SW 1271 (cell line): ENCODE measurements at regions not wholly inside any gene's neighbourhood (a gene's known extent, or its start where the extent isn't known, plus 50 kb on each side); places are given as distances from the start of the nearest gene placed in this dataset.
A peak's percentile ranks its signal among the peaks of the same experiment; 100 is the strongest.

Experiments
- DNase-seq, 2 experiments: peaks; one replicate each; lab custom pipeline; 2025; lab: John Stamatoyannopoulos, UW

GRCh38 chr10:43872644-43873043 lies 224.0 kb upstream of the ZNF32 start:
- no peak for DNase-seq

DNA sequence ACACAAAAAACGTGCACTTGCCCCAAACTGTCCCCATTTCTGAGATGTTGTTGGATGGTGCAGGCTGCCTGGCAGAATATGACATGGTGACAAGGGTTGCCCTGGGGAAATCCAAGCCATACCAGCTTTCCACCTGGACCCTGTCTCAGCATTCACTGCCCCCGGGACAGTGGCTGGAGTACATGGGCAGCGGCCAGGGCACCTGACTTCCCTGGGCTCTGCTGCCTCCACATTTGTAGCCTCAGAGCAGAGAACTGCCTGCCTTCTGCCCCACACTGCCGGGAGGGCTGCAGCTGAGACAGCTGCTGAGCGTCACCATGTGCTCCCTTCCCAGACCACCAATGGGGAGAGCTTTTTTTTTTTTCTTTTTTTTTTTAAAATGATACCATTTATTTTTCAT lies 222.9 kb upstream of the ZNF32 start:
- no peak for DNase-seq

DNA sequence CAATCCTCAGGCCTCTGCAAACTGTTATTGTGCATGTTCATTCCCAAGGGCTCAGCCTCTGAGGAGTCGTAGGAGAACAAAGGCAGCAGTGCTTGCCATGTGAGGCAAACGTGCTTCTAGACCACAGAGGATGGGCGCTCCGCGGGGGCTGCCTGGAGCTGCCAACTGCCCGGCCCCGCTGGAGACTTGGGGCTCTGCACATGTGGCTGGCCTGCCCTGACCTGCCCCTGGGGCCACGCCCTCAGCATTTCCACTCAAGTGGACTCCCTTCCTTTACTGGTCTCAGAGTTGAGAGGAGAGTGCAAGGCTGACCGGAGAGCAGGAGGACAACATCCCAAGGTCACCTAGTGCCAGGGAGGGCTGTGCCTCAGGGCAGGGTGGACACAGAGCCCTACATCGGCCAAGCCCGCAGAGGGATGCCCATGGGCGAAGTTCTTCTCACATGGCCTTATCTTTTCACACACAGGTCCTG lies 222.3 kb upstream of the ZNF32 start:
- DNase-seq: no peak

DNA sequence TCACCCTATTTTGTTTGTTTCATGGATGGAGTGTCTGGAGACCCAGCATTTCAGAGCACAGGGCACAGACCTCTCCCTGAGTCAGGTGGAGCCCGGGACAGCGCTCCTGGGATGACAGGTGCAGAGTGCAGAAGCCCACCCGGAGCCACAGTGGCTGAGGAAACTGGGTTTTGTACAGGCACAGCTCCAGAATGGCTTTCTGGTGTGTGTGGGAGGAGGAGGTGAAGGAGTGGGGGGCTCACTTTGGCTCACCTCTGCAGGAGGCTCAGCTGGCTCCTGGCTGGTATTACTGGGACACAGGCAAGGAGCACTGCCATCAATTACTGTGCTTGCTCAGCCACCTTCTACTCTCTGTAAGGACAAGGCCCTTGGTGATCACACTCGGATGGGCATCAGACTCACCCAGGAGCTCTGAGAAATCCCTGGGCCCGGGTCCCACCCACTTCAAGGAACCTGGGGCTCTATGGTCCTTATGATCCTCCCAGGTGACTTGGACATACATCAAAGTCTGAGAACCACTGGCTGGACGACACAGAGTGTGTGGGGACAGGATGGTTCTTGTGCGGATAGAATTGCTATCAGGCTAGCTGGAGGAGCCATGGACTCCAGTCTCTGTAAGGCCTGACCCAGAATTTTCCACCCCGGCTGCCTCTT lies 221.1 kb upstream of the ZNF32 start:
- DNase-seq: no peak

- DNase-seq: no peak
Observed at GRCh38 chr10:43868952-43869351, 220.3 kb upstream of the ZNF32 start.

DNA sequence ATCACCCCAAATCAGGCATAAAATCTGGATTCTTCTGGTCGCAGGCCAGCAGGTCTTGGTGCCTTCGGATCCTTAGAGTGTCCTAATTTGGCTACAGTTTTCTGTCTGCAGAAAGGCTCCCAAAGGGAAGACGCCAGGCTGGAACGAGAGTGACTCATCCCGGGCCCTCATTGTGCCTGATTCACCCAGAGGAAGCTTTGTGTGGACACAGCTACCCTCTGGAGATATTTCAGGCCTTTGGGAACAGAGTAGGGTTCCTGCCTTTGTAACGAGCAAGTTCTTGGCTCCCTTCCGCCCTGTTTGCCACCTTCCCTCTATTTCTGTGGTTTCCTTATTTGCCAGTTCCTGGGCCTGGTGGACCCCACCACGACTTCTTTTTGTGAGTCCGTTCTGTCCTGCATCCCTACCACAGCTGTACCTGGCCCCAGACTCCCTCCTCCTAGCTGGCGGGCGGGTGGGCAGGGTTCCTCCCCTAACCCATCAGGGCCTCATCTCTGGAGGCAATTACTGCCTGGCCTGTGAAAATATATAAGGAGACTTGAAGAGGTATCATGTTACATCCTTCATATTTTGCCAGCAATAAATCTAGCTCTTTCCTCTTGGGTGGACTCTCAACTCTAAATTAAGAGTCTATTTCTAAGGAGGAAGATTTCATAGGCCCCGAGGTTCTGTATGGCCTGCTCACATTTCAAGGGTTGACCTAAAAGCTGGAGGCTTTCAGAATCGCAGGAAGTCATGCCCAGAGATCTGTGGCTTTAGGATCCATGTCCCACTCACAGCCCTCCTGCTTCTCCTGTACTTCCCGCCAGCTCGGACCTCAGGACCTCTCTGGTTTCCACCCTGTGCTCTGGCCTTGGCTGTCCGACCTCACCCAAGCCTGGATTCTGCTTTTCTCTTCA lies 219.2 kb upstream of the ZNF32 start:
- no peak for DNase-seq

DNA sequence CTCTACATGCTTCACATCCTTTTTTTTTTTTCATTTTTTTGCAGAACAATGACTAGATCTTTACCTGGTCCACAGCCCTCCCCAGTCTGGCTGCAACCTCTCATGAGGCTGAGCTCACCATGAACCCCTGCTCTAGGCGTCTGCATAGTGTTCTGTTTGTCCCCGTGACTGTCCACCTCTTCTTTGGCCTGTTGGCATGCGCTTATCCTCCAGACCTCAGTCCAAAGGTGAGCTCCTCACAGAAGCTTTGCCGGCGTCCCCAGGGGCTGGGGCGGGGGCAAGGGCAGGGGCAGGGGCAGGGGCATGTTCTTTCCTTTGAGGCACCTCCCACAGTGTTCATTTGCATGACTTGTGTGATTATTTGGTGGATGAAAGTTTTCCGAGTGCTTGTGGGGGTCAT lies 218.4 kb upstream of the ZNF32 start:
- DNase-seq: no peak

GRCh38 chr10:43866712-43867111 lies 218.0 kb upstream of the ZNF32 start:
- DNase-seq: no peak

GRCh38 chr10:43865265-43866135 lies 216.8 kb upstream of the ZNF32 start:
- no peak for DNase-seq

DNA sequence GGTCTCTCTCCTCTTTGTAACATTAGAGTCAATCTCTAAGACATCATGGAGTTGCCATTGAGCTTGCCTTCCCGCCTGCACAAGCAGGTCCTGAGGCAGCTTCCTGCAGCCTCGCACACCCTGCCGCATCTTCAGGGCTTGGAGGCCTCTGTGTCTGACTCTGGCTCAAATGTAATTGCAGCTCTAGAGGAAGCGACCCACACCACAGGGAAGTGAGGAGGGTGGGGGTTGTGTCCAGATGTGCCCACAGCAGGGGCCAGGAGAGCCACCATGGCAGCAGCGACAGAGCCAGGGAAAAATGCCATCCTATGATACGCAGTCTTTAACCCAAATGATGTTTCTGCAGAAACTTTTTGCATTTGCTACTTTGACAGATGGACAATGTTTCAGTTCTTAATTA lies 216.0 kb upstream of the ZNF32 start:
- no peak for DNase-seq

DNA sequence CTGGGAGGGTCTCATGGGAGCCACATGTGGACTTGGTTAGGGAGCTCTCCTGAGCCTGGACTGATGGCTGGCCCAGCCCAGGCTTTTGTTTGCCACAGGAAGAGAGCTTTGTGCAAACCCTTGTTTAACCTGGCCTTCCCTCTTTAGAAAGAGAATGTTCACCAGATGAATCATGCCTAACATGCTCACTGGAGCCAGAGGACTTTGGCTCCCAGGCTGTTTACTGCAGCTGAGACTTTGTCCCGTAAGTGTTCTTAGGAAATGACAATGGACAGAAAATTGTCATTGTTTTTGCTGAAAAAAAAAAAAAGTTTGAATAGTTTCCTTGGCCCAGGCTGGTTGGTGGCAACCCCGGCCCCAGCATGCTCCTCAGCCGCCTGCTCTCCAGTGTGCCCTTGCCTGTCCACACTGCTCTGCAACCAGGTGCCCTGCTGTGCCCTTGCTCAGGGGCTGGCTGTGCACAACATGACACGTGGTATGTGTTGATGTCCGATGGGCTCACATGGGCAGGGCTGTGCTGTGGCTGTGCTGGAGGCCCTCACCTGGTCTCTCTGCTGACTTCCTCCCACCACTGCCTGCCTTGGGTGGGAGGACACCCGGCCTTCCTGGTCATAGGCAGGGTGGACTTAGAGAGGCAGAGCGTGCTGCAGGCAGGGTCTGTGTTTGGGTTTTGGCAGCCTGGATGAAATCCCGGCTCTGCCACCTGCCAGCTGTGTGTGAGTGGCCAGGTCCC lies 215.3 kb upstream of the ZNF32 start:
- DNase-seq: no peak

GRCh38 chr10:43863270-43863669 lies 214.6 kb upstream of the ZNF32 start:
- DNase-seq: no peak

- DNase-seq: no peak
Observed at GRCh38 chr10:43862756-43863155, 214.1 kb upstream of the ZNF32 start.

- no peak for DNase-seq
Observed at GRCh38 chr10:43861966-43862751, 213.5 kb upstream of the ZNF32 start.

GRCh38 chr10:43859016-43859525 lies 210.4 kb upstream of the ZNF32 start:
- no peak for DNase-seq

GRCh38 chr10:43857931-43858315 lies 209.2 kb upstream of the ZNF32 start:
- DNase-seq: no peak

DNA sequence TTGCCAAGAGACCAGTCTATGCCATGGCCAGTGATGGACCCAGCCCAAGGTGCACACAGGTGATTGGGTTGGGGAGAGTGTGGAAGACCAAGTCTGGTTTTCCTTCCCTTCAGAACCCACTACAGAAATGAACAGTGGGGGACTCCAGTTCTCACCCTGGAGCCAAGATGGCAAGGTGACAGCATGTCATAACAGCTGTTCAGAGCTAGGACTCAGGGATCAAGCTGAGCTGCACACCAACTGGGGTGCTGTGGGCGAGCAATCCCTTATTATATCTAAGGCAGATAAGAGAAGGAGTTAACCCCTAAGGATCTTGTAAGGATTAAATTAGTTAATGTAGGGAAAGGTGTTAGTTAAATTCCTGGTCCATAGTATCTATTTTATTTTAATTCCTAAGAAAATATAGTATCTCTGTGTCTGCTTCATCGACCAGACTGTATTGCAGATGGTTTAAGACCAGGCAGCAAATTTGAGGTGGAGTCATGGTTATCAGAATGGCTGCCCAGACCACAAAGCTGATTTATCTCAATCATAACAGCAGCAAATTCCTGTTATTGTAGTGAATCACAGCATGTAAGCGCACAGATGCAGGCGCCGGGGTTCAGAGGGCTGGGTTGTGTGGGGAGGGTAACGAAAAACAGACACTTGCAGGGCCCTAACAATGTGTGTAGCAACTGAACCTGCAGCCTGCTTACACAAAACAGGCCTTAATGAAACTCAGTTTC lies 208.7 kb upstream of the ZNF32 start:
- no peak for DNase-seq

- no peak for DNase-seq
Observed at GRCh38 chr10:43856299-43856698, 207.6 kb upstream of the ZNF32 start.

GRCh38 chr10:43855667-43856210 lies 207.1 kb upstream of the ZNF32 start:
- DNase-seq: no peak

GRCh38 chr10:43854007-43854406 lies 205.3 kb upstream of the ZNF32 start:
- peak in 1 of 2 experiments; percentile 4 for DNase-seq
